ENCODE measurements at regions not wholly inside any gene's neighbourhood (a gene's known extent, or its start where the extent isn't known, plus 50 kb on each side); places are given as distances from the start of the nearest gene placed in this dataset.

- TF ChIP-seq CTCF (IDR thresholded peaks at IDR 0.05) (no peak), POLR2A (IDR thresholded peaks at IDR 0.05) (no peak), POLR2AphosphoS5 (IDR thresholded peaks at IDR 0.05) (no peak), EP300 (IDR thresholded peaks at IDR 0.05) (no peak)
These were observed 1178.7 kb upstream of the NRXN1 start for GRCh38 chr2:52210611-52211010.

Measured in suprapubic skin (tissue), 4 donors.